NCI-H526 (cell line): ENCODE measurements at regions not wholly inside any gene's neighbourhood (a gene's known extent, or its start where the extent isn't known, plus 50 kb on each side); places are given as distances from the start of the nearest gene placed in this dataset.

ENCODE experiments used
- DNase-seq, 2 experiments: peaks; one replicate each; lab custom pipeline; 2025; lab: John Stamatoyannopoulos, UW

- no peak for DNase-seq
Measured at GRCh38 chr11:115927823-115928329, 423.7 kb upstream of the CADM1 start.

GRCh38 chr11:115926601-115927000 is 422.4 kb upstream of the CADM1 start:
- DNase-seq, result no peak

GRCh38 chr11:115926138-115926537 is 421.9 kb upstream of the CADM1 start:
- DNase-seq, result no peak

GRCh38 chr11:115925568-115926090 is 421.4 kb upstream of the CADM1 start:
- DNase-seq, result no peak

GRCh38 chr11:115924744-115925567 is 420.7 kb upstream of the CADM1 start:
- no peak for DNase-seq

- peak in 1 of 2 experiments; percentile 56 for DNase-seq
Measured at GRCh38 chr11:115922876-115923275, 418.7 kb upstream of the CADM1 start.

GRCh38 chr11:115921986-115922385 is 417.8 kb upstream of the CADM1 start:
- DNase-seq, result peak in 1 of 2 experiments; percentile 21

GRCh38 chr11:115921540-115921939 is 417.3 kb upstream of the CADM1 start:
- no peak for DNase-seq

GRCh38 chr11:115920841-115921480 is 416.7 kb upstream of the CADM1 start:
- DNase-seq, result no peak

GRCh38 chr11:115920092-115920461 is 415.9 kb upstream of the CADM1 start:
- DNase-seq, result no peak

GRCh38 chr11:115919341-115920091 is 415.3 kb upstream of the CADM1 start:
- no peak for DNase-seq

- no peak for DNase-seq
Measured at GRCh38 chr11:115918576-115918975, 414.4 kb upstream of the CADM1 start.

GRCh38 chr11:115916608-115917007 is 412.4 kb upstream of the CADM1 start:
- DNase-seq, result no peak

- DNase-seq, result peak; percentile 45 to 70
Measured at GRCh38 chr11:115912484-115912945, 408.3 kb upstream of the CADM1 start.

- peak in 1 of 2 experiments; percentile 32 for DNase-seq
Measured at GRCh38 chr11:115911613-115912346, 407.6 kb upstream of the CADM1 start.

GRCh38 chr11:115910379-115910778 is 406.2 kb upstream of the CADM1 start:
- no peak for DNase-seq

GRCh38 chr11:115906171-115906570 is 402.0 kb upstream of the CADM1 start:
- no peak for DNase-seq

GRCh38 chr11:115905341-115906000 is 401.3 kb upstream of the CADM1 start:
- DNase-seq, result no peak

- no peak for DNase-seq
Measured at GRCh38 chr11:115903179-115903578, 399.0 kb upstream of the CADM1 start.

- no peak for DNase-seq
Measured at GRCh38 chr11:115901069-115901468, 396.9 kb upstream of the CADM1 start.

- DNase-seq, result no peak
Measured at GRCh38 chr11:115900111-115900510, 395.9 kb upstream of the CADM1 start.
